ENCODE measurements at regions not wholly inside any gene's neighbourhood (a gene's known extent, or its start where the extent isn't known, plus 50 kb on each side); places are given as distances from the start of the nearest gene placed in this dataset.

GRCh38 chr7:54860843-54861242 lies 101.8 kb upstream of the SEC61G start:
- no peak overlapping the region for H3K27ac ChIP-seq (ENCODE audit: low read depth in 1 of 2, low read length in 2 of 2)
- no peak overlapping the region for H2AFZ ChIP-seq (ENCODE audit: insufficient read depth, low read depth, low read length, poor library complexity, severe bottlenecking)
- no peak overlapping the region for H3K4me2 ChIP-seq (replicated peaks; ENCODE audit: extremely low read depth, low read length, poor library complexity, severe bottlenecking)
- no peak overlapping the region for H3K9ac ChIP-seq (ENCODE audit: insufficient read depth, low read length, poor library complexity, severe bottlenecking)
- no peak overlapping the region for H3K4me3 ChIP-seq (replicated peaks in 1 of 3; ENCODE audit: low read depth in 2 of 3, low read length in 3 of 3)
- Mint-ChIP-seq H3K27ac (no peak overlapping the region), H3K4me3 (no peak overlapping the region), H3K9me3 (peaks cover 0 to 17% (median 3%) of the 10 kb centered on the region in 7 donors), H3K27me3 (ENCODE audit: low read depth in 3 of 3) (peaks cover 0 to 8% (median 7%) of the 10 kb centered on the region in 3 donors), H3K36me3 (no peaks in the 10 kb centered on the region), H3K4me1 (no peaks in the 10 kb centered on the region)
- DNase-seq = no peak
- intact Hi-C loops (cut with micrococcal nuclease) = no loop called here
- H3K36me3 ChIP-seq (replicated peaks in 1 of 2; ENCODE audit: control insufficient read depth in 1 of 2, insufficient read depth in 2 of 2, low read length in 2 of 2) = no peaks in the 10 kb centered on the region
- no peaks in the 10 kb centered on the region for H3K79me2 ChIP-seq (ENCODE audit: insufficient read depth, low read length)
- H4K20me1 ChIP-seq (ENCODE audit: insufficient read depth, low read length) = no peaks in the 10 kb centered on the region
- H3K9me3 ChIP-seq (replicated peaks in 1 of 2; ENCODE audit: control insufficient read depth in 1 of 2, insufficient read depth in 1 of 2, low read length in 2 of 2) = peaks cover 0 to 2% of the 10 kb centered on the region in 2 donors
- H3K27me3 ChIP-seq (ENCODE audit: control insufficient read depth in 2 of 2, insufficient read depth in 2 of 2, low read length in 2 of 2) = no peaks in the 10 kb centered on the region
- TF ChIP-seq, protein P1, sequence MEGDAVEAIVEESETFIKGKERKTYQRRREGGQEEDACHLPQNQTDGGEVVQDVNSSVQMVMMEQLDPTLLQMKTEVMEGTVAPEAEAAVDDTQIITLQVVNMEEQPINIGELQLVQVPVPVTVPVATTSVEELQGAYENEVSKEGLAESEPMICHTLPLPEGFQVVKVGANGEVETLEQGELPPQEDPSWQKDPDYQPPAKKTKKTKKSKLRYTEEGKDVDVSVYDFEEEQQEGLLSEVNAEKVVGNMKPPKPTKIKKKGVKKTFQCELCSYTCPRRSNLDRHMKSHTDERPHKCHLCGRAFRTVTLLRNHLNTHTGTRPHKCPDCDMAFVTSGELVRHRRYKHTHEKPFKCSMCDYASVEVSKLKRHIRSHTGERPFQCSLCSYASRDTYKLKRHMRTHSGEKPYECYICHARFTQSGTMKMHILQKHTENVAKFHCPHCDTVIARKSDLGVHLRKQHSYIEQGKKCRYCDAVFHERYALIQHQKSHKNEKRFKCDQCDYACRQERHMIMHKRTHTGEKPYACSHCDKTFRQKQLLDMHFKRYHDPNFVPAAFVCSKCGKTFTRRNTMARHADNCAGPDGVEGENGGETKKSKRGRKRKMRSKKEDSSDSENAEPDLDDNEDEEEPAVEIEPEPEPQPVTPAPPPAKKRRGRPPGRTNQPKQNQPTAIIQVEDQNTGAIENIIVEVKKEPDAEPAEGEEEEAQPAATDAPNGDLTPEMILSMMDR (IDR thresholded peaks at IDR 0.05) = no peak
- H3K4me1 ChIP-seq (ENCODE audit: control insufficient read depth in 1 of 2, insufficient read depth in 2 of 2, low read length in 2 of 2) = no peaks in the 10 kb centered on the region

DNA sequence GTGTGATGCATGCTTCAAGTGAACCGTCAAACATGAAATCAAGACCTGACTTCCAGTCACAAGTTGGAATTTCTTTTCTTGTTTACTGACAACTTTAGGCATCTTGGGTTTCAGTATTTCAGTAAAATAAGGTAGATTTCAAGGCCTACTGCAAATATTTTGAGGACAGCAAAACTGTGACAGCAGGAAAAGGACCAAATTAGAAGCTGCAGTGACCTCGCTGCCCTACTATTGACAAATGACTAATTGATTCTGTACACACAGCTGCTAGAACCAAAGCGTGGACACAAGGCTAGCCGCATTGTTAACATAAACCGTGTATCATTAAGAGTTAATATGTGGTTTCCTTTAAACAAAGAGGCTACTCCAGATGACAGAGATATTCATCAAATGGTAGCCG lies 105.7 kb upstream of the SEC61G start:
- H3K9ac ChIP-seq (ENCODE audit: insufficient read depth, low read length, poor library complexity, severe bottlenecking) = no peak overlapping the region
- H3K79me2 ChIP-seq (ENCODE audit: insufficient read depth, low read length) = no peaks in the 10 kb centered on the region
- H3K9me3 ChIP-seq (replicated peaks in 1 of 2; ENCODE audit: control insufficient read depth in 1 of 2, insufficient read depth in 1 of 2, low read length in 2 of 2) = no peaks in the 10 kb centered on the region
- no peak overlapping the region for H3K4me3 ChIP-seq (replicated peaks in 1 of 3; ENCODE audit: low read depth in 2 of 3, low read length in 3 of 3)
- intact Hi-C loops (cut with micrococcal nuclease) = no loop called here
- H3K4me2 ChIP-seq (replicated peaks; ENCODE audit: extremely low read depth, low read length, poor library complexity, severe bottlenecking) = no peak overlapping the region
- peaks cover 0 to 7% (median 0%) of the 10 kb centered on the region in 7 donors for H3K9me3 Mint-ChIP-seq
- H3K4me1 ChIP-seq (ENCODE audit: control insufficient read depth in 1 of 2, insufficient read depth in 2 of 2, low read length in 2 of 2) = no peaks in the 10 kb centered on the region
- no peaks in the 10 kb centered on the region for H4K20me1 ChIP-seq (ENCODE audit: insufficient read depth, low read length)
- TF ChIP-seq, protein P1 (IDR thresholded peaks at IDR 0.05) = no peak
- H3K4me1 Mint-ChIP-seq = no peaks in the 10 kb centered on the region
- no peak overlapping the region for H3K27ac ChIP-seq (ENCODE audit: low read depth in 1 of 2, low read length in 2 of 2)
- H3K27ac Mint-ChIP-seq = no peak overlapping the region
- no peaks in the 10 kb centered on the region for H3K36me3 ChIP-seq (replicated peaks in 1 of 2; ENCODE audit: control insufficient read depth in 1 of 2, insufficient read depth in 2 of 2, low read length in 2 of 2)
- H3K27me3 ChIP-seq (ENCODE audit: control insufficient read depth in 2 of 2, insufficient read depth in 2 of 2, low read length in 2 of 2) = no peaks in the 10 kb centered on the region
- no peaks in the 10 kb centered on the region for H3K36me3 Mint-ChIP-seq
- no peak for DNase-seq
- no peak overlapping the region for H3K4me3 Mint-ChIP-seq
- 83% methylated on average over 1 of the region's 6 CpGs for WGBS (ENCODE audit: insufficient coverage)
- no peak overlapping the region for H2AFZ ChIP-seq (ENCODE audit: insufficient read depth, low read depth, low read length, poor library complexity, severe bottlenecking)
- H3K27me3 Mint-ChIP-seq (ENCODE audit: low read depth in 3 of 3) = peaks cover 3 to 5% (median 4%) of the 10 kb centered on the region in 3 donors
